ENCODE measurements at regions not wholly inside any gene's neighbourhood (a gene's known extent, or its start where the extent isn't known, plus 50 kb on each side); places are given as distances from the start of the nearest gene placed in this dataset.

GRCh38 chr20:24138196-24138857 lies 149.7 kb upstream of the GGTLC1 start:
- TF ChIP-seq CTCF (IDR thresholded peaks at IDR 0.05; ENCODE audit: poor library complexity) (no peak), EZH2phosphoT487 (IDR thresholded peaks at IDR 0.05; ENCODE audit: low read depth, severe bottlenecking, unreplicated experiment) (no peak)

All from hepatocyte (in vitro differentiated cells).